GM21367 (cell line): ENCODE measurements at regions not wholly inside any gene's neighbourhood (a gene's known extent, or its start where the extent isn't known, plus 50 kb on each side); places are given as distances from the start of the nearest gene placed in this dataset.

Experiments used
- ATAC-seq: cut with Tn5 transposase; IDR thresholded peaks from one replicate; pipeline ENCODE4 v1.9.1; 2021; ENCODE audit not compliant: unreplicated experiment

GRCh38 chr1:221937155-221937953 lies 195.5 kb upstream of the DUSP10 start:
- no peak for ATAC-seq

GRCh38 chr1:221933814-221934213 lies 191.9 kb upstream of the DUSP10 start:
- no peak for ATAC-seq

GRCh38 chr1:221926441-221926840 lies 184.6 kb upstream of the DUSP10 start:
- ATAC-seq: no peak

- no peak for ATAC-seq
These were observed 184.1 kb upstream of the DUSP10 start for GRCh38 chr1:221925947-221926346.

- ATAC-seq: no peak
These were observed 182.2 kb upstream of the DUSP10 start for GRCh38 chr1:221923929-221924598.

- no peak for ATAC-seq
These were observed 180.0 kb upstream of the DUSP10 start for GRCh38 chr1:221921936-221922335.

GRCh38 chr1:221919743-221920142 lies 177.9 kb upstream of the DUSP10 start:
- ATAC-seq: no peak

GRCh38 chr1:221919341-221919740 lies 177.5 kb upstream of the DUSP10 start:
- ATAC-seq: no peak

- no peak for ATAC-seq
These were observed 174.3 kb upstream of the DUSP10 start for GRCh38 chr1:221916176-221916575.

GRCh38 chr1:221915764-221916163 lies 173.9 kb upstream of the DUSP10 start:
- no peak for ATAC-seq

- ATAC-seq: no peak
These were observed 171.5 kb upstream of the DUSP10 start for GRCh38 chr1:221913351-221913892.

- no peak for ATAC-seq
These were observed 170.3 kb upstream of the DUSP10 start for GRCh38 chr1:221912230-221912629.

- no peak for ATAC-seq
These were observed 169.8 kb upstream of the DUSP10 start for GRCh38 chr1:221911714-221912113.

GRCh38 chr1:221910222-221910621 lies 168.3 kb upstream of the DUSP10 start:
- ATAC-seq: no peak

GRCh38 chr1:221908573-221908972 lies 166.7 kb upstream of the DUSP10 start:
- no peak for ATAC-seq

GRCh38 chr1:221907166-221907932 lies 165.5 kb upstream of the DUSP10 start:
- no peak for ATAC-seq

GRCh38 chr1:221905802-221906201 lies 163.9 kb upstream of the DUSP10 start:
- no peak for ATAC-seq

- no peak for ATAC-seq
These were observed 162.4 kb upstream of the DUSP10 start for GRCh38 chr1:221904319-221904718.

GRCh38 chr1:221903594-221903993 lies 161.7 kb upstream of the DUSP10 start:
- no peak for ATAC-seq

GRCh38 chr1:221902961-221903360 lies 161.1 kb upstream of the DUSP10 start:
- ATAC-seq: no peak

- no peak for ATAC-seq
These were observed 158.8 kb upstream of the DUSP10 start for GRCh38 chr1:221900678-221901077.
